Activated T-helper 9 cell treated with anti-CD3 and anti-CD28 coated beads, Interleukin-2, amount 50 U/mL, for 16 hours (primary cell): ENCODE measurements at regions not wholly inside any gene's neighbourhood (a gene's known extent, or its start where the extent isn't known, plus 50 kb on each side); places are given as distances from the start of the nearest gene placed in this dataset.
"Not testable (repeated sequence)": the region's sequence is repeated elsewhere in the genome, so short reads cannot be mapped to it uniquely, and the experiment has no call there.

Source experiments
- DNase-seq: peaks from one replicate; pipeline ENCODE4 v3.0.0-alpha.2; 2020; ENCODE audit warnings: low read depth

DNA sequence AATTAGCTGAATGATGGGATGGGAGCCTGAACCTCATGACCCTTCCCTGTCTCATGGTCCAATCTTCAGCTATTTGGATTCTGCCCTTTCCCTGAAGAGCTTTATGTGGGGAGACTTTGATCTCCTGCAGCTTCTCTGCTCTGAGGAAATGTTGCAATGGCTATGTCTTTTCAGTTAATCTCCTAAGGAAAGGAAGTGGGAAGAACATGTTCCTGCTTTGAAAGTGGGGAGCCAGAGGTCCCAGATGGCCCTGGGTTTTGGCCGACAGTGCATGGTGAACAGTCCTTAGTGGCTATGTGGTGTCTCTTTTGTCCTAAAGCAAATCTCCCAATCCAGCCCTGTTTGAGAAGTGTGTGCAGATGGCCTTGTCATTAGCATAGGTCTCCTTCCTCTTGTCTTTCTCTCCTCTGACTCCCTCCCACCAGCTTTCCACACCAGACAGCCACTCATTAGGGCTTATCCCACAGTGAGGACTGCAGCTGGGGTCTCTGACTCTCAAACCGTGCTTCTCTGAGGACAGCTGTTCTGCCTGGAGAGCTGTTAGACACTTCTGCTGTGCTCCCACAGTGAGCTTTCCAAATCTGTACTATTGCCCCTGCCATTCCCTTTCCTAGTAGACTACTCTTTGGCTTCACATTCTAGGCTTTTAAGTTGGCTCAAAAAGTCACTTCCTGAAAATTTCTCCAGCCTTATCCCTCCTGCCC lies 365.8 kb upstream of the UMPS start:
- no peak for DNase-seq

DNA sequence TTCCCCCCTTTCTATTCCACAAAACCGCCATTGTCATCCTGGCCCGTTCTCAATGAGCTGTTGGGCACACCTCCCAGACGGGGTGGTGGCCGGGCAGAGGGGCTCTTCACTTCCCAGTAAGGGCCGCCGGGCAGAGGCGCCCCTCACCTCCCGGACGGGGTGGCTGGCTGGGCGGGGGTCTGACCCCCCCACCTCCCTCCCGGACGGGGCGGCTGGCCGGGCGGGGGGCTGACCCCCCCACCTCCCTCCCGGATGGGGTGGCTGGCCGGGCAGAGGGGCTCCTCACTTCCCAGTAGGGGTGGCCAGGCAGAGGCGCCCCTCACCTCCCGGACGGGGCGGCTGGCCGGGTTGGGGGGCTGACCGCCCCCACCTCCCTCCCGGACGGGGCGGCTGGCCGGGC lies 363.6 kb upstream of the UMPS start:
- not testable (repeated sequence) for DNase-seq

- DNase-seq, result no peak
These were observed 357.5 kb upstream of the UMPS start for GRCh38 chr3:124372775-124373174.

DNA sequence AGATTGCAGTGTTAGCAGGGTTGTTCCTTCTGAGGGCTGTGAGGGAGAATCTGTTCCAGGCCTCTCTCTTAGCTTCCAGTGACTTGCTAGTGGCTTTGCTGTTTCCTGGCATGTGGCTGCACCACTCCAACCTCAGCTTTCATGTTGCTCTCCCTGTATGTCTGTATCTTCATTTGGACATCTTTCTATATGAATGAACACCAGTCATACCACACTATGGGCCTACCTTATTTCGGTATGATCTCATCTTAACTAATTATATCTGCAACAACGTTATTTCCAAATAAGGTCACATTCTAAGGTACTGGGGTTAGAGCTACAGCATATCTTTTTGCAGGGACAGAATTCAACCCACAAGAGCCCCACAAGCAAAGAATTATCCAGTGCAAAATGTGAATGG lies 356.7 kb upstream of the UMPS start:
- DNase-seq, result no peak

GRCh38 chr3:124374583-124374982 lies 355.7 kb upstream of the UMPS start:
- no peak for DNase-seq

DNA sequence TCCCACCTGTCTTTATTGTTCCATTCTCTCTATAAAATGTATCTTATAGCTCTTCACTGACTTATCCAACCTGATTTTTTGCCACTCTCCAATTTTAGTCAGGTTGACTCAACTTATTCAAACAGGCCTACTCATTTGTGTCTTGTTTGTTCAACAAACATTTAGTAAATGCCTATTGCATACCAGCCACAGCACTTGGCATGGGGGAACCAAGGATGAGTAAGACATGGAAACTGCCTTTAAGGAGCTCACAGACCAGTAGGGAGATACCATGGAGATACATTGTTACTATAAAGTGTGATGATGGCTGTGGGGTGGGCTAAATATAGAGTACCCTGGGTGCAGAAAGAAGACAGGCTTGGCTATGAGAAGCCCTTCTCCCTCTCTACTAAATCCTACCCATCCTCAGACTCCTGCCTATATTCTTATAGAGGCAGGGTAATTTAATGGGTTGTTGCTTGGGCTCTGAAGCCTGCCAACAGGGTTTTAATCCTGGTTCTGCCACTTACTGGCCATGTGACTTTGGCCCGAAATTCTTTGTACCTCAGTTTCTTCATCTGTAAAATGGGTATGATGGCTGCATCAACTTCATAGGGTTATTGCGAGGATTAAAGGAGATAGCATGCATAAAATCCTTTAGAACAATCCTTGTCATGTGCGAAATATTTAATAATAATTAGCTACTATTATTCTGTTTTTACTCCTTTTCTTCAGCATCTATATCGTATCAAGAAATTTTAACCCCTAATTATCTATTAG lies 348.5 kb upstream of the UMPS start:
- no peak for DNase-seq

- DNase-seq, result no peak
These were observed 347.2 kb upstream of the UMPS start for GRCh38 chr3:124383051-124383450.

DNA sequence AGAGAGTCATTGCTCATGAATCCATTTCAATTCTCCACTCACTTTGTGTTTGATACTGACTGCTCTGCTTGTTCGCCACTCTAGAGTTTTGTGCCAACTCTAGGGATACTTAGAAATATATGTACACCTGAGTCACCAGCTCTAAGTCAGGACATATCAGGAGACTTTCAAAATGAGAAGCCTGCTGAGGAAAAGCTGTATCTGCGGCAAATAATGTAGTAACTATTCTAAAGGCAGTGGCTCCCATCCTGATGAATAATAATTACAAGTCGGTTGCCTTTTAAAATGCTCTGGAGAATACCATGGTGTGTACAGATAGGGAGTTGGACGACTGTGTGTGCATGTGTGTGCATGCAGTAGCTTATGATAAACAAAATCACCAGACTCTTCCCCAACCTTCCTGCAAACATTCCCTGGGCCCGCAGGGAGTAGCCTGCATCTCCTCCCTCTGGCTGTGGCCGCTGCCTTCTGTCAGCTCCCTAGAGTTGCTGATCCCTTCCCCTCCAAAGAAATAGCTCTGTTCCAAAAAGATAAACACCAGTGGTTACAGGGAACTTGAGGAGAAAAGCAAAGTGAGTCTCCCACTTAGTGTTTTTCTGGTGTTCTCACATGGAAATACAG lies 346.3 kb upstream of the UMPS start:
- DNase-seq, result no peak

- DNase-seq, result no peak
These were observed 345.7 kb upstream of the UMPS start for GRCh38 chr3:124384527-124384926.

DNA sequence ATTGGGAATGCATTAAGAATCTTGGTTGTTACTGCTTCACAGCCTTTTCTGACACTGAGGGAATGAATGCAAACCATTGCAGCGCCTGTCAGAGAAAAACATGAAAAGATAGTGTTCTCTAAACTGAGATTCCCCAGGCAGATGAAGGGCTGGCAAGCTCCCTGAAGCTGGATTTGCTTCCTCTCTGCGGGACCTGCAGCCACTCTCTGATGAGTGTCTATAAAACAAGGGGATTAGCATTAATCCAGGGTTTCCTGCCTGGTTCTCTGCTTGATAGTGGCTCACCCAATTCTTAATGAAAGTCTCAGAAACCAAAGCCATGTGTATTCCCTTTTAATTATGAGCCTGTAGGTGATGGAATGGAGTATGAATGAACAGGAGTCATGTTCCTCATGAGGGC lies 344.3 kb upstream of the UMPS start:
- DNase-seq, result no peak

- no peak for DNase-seq
These were observed 343.2 kb upstream of the UMPS start for GRCh38 chr3:124386996-124387595.

DNA sequence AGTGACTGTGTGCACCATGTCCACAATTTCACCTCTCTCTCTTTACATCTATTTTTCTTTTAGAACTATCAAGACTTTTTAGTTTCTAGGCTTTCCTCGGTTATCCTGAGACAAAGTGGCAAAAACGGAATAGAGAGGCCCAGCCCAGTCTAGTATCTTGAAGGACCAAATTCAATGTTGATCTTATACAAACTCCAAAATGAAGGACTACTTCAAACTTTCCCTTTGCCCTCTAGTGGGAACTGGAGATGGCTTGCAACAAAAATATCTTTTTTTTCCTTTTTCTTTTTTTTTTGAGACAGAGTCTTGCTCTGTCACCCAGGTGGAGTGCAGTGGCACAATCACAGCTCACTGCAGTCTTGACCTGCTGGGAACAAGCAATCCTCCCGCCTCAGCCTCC lies 338.5 kb upstream of the UMPS start:
- DNase-seq, result no peak

GRCh38 chr3:124393340-124393739 lies 336.9 kb upstream of the UMPS start:
- DNase-seq, result no peak

- no peak for DNase-seq
These were observed 335.1 kb upstream of the UMPS start for GRCh38 chr3:124395162-124395561.

- no peak for DNase-seq
These were observed 334.5 kb upstream of the UMPS start for GRCh38 chr3:124395584-124396338.

DNA sequence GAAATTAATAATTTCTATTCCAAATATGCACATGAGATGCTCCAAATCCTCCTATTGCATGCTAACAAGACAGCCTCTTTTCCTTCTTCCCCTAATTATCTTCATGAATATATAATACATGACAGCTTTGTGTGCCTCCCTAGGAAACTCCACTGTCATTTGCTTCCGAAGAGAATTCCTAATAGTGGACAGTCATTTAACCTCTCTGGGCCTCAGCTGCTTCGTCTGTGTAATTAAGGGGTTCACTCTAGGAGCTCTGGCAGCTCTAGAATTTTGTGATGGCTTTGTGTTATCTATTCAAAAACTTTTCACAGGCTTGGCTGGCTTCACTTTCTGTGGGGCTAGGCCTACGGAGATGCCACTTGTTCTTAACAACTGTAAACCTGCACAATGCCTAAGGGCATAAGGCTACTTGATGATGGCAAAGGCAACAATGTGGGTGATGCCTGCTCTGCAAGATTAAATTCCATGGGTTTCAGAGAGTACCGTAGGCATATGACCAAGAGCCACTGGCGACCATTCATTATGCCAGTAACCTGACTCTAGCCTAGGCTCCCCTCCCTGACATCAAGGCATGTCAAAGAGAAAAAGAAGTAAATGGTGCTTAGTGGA lies 333.8 kb upstream of the UMPS start:
- no peak for DNase-seq

- DNase-seq, result no peak
These were observed 333.2 kb upstream of the UMPS start for GRCh38 chr3:124397088-124397487.

- no peak for DNase-seq
These were observed 331.7 kb upstream of the UMPS start for GRCh38 chr3:124398594-124398993.

DNA sequence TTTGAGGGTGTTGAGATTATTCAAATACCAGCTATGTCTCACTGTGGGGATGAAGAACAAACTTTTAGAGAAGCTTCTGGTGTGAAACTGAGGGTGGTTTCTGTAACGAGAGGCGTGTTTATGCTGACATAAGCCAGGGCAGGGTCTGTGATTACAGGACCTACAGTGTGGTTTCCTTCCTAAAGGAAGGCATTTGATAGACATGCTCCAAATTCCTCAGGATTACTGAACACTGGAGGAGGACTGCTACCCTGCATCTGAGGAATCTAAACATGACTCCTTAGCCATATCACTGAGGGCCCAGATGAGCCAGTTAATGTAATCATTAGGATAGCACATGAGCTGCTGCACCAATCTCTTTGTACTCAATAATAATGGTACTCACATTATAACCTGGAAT lies 328.4 kb upstream of the UMPS start:
- DNase-seq, result no peak

GRCh38 chr3:124402791-124403190 lies 327.5 kb upstream of the UMPS start:
- no peak for DNase-seq

DNA sequence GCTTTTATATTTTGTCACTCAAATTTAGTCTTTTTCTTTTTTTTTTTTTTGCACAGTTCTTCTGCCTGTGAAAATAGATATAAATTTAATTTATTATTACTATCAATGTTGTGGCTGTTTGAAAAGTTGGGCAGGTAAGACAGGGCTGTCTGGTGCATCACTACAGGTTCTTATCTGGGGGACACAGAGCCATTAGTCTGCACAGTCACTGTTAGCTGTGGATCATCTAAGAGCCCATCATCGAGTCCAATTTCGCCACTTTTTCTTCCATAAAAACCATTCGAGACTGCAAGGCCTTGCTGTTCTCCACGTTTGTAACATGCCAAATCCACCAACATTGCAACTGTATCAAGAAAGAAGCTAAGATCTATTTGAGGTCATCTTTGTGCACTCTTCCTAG lies 325.6 kb upstream of the UMPS start:
- DNase-seq, result no peak

- DNase-seq, result no peak
These were observed 323.0 kb upstream of the UMPS start for GRCh38 chr3:124407260-124407659.
